Stimulated activated CD8-positive, alpha-beta memory T cell treated with anti-CD3 and anti-CD28 coated beads, Interleukin-15, amount 100 ng/mL, for 24 hours (primary cell): ENCODE measurements at regions not wholly inside any gene's neighbourhood (a gene's known extent, or its start where the extent isn't known, plus 50 kb on each side); places are given as distances from the start of the nearest gene placed in this dataset.
"Not testable (repeated sequence)": the region's sequence is repeated elsewhere in the genome, so short reads cannot be mapped to it uniquely, and the experiment has no call there.

Experiments
- DNase-seq: peaks from one replicate; pipeline ENCODE4 v3.0.0-alpha.2; 2020; ENCODE audit warnings: low read depth

GRCh38 chr13:40047322-40047771, 391.9 kb downstream of the COG6 start:
- no peak for DNase-seq

GRCh38 chr13:40048551-40048950, 393.1 kb downstream of the COG6 start:
- DNase-seq: no peak

DNA sequence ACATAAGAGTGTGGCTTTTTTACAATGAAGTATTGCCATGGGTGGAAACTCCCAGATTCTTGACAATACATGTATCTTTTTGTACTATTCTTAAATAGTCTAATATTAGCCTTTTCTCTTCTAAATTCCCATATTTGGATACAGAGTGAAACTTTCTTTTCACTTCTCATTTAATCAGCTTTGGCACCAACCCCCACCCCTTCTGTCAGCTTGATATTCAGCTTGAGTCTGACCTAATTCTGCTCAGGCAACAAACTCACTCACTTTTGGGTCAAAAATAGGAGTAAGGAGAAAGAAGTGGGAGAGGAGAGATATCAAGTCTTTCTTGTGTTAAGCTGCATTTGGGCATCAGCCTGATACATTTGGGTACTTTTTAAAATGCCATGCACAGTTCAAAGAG, 397.5 kb downstream of the COG6 start:
- no peak for DNase-seq

GRCh38 chr13:40053401-40053800, 397.9 kb downstream of the COG6 start:
- no peak for DNase-seq

DNA sequence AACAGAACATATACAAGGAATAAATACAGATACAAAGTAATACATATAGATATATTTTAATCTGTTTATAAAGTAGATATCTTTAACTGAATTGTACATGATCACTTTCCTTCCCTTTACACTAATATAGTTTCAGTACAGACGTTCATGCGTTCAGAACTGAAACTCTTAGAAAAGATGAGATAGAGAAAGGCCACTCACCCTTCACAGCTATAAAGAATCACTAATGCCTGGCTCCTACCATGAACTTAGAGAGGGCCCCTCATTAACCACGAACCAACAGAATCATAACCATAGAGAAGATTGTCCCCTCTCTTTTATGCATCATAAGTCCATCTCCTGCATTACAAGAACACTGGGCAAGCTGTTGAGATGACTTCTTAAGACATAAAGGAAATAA, 399.0 kb downstream of the COG6 start:
- not testable (repeated sequence) for DNase-seq

GRCh38 chr13:40056898-40057619, 401.6 kb downstream of the COG6 start:
- DNase-seq: no peak

DNA sequence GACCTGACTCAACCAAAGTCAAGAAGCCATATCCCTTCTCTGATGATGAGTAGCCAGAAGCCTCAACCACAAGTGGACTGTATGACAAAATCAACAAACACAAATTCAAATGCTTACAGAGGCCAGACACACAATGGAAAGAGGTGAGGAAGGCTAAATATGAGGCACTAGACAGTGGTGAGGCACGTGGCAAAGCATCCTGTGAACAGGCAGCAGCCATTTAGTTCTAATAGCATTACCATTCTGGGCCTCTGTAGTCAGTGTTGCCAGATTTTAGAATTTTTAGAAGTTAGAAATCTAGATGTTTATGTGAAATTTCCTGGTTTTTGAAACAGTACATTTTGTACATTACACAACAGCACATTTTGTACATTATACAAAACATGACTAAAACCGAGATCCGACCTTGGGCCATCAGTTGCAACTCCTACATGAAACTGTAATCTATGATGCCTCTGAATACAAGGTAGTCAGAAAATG, 403.3 kb downstream of the COG6 start:
- DNase-seq: no peak

DNA sequence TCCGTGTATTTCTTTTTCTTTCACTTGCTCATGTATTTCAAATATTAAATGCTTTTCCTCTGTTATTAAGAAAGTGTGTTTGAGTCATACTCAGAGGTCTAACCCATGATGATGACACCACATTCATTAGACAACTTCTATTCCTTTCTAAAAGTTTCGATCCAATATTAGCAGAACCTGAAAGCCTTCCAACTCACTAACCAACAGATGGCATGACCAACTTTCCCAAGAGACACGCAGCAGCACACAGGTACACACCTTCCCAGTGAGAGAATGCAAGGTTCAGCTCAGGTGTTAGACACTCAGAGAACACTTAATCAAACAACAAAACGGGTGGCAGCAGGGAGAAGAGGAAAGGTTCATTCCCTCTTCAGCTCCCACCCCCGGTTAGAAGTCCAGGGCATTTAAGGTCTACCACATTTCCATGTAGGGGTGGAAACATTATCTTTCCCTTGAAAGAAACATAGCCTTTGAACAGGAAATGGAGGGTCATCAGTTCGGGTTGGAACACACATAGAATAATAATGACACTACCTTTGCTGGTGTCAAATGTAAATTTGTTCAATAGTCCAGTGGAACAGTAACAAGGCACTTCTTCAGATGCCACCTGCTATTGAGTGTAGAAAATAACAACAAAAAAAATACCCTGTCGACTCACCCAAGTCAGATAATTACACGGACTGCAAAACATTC, 404.2 kb downstream of the COG6 start:
- DNase-seq: no peak

DNA sequence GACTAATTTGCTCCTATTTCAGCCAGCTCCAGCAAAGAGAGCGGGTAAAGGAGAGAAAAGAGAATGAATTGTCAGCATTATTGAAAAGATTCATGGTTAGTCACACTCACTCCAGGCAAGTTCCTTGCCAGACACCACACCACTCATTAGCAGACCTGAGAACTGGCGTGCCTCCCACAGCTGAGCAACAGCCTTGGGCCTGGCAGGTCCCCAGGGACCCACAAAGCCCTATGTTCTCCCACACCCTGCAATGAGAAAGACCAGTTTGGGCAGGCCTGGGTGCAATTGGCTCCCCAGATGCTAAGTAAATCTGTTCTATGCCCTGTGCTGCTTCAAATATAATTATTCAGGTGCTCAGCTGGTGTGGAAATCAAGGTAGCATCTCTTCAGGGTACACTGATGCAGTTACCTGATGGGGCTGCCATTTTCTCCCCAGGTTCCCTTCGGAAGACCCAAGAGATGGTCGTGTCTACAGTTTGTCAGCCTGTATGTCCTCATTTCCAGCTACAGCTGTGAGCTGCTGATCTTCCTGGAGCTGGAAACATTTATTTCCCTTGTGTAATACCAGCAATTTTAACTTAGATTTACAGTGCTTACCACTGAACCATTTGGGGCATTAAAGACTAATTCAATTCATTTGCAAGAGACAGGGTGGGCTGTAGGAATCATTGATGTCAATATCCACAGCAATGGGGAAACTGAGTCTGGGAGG, 405.0 kb downstream of the COG6 start:
- no peak for DNase-seq

DNA sequence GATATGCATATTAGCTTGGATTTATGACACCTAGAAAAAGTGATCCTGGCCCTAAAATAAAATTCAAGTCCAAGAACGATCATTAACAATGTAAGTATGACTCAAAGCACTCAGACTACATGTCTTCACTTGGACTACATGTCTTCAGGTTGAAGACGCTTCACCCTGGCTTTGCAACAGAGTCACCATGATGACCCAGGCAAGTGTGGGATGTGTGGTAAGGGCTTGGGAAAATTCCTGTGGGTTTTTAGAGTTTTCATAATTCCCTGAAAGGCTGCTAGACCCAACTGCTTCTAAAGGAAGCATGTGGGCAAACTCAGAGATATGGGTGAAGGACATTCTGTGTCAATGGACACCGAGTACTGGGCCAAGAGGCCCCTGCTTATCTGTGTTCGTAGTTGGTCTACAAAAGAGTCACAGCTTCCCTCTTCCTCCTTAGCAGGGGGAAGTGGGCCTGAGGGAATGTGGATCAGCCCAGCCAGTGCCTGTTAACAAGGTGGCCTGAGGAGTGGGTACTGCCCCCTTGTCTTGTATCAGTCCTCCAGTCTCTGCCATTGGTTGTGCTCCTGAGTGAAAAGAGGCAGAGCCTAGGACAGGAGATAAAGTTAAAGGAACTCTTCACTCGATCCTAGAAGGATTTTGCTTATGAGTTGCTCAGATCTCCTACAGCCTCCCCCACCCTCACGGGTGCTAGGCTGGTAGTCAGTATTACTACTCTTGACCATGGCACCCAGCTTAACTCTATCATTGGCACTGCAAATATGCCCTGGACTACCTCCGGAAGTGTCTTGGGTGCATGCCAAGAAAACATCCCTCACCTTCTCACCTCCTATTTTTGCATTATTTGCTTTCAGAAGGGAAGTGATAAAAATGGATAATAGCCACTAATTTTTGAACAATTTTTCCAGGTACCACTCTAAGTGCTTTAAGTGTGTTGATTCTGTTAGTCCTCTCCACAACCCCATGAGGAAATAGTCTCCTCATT, 406.3 kb downstream of the COG6 start:
- DNase-seq: no peak

DNA sequence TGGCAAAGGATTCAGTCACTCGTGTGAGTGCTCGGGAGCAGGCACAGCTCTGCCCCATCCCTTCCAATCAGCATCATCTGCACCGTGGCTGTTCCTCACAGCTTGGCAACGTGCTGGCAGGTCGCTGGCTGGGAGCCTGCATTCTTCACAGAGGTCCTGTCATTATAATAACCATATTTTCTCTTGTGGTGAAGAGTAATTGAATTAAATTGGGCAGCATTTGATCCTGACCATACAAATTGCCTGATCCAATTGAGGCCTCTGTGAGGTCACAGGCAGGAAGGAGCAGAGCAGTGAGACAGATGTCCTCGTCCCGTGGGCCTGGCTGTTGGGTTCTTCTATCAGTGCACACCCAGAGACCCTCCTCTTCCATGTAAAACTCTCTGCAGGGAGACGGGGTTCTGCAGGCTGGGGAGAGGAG, 407.8 kb downstream of the COG6 start:
- DNase-seq: no peak

DNA sequence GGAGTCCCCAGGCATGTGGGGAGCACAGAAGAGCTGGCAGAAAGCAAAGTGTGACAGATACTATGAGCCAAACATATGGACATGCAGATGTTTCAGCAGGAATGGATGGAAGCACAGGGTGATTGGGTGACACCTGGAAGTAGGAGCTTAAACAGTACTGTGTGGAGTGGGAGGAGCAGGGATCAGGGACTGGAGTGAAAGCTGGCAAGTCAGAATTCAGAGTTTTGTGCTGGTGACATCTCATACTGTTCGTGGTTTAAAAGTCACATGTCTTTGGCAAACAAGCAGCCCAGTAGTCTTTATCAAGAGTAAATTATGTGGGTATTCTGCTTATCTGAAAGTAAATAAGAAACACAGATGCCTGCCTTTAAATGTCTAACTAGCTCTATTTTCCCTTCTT, 408.2 kb downstream of the COG6 start:
- DNase-seq: no peak

GRCh38 chr13:40064154-40065097, 409.0 kb downstream of the COG6 start:
- no peak for DNase-seq

DNA sequence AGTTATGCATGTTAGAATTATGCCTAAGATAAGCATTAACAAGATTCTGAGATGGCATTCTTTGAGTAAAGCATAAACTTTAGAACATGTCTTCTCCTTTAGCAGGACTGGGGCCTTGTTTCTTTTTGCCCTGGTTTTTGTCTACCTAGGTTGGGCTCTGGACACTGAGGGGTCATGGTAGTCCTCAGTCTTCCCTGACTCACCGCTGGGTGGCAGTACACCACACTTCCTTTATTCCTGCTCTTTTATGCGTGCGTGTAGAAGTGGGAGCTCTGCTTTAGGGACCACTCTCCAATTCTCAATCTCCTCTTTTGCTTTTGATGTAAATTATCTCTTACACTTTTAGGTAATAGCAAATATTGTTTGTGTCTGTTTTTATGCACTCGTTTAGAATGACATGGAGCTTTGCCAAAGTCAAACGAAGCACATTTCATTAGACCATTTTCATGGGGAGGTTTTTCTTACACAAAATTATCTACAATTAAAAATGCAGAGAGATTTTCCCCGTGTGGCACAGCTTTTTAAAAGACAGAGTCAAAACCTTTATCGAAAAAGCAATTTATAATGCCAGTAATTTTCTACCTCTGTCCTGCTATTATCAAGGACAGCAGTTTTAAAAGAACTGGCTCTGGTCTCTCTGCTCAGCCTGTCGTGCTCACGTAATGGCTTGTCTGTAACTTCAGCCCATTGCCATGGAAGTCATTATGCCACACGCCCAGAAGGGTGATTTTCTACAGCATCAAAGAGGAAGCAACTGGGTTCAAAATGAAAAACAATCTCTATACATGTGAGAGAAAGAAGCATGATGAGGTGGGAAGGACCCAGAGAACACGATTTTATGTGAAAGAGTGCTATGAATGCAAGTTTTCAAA, 413.9 kb downstream of the COG6 start:
- DNase-seq: peak; percentile 28

GRCh38 chr13:40070357-40070756, 414.9 kb downstream of the COG6 start:
- DNase-seq: no peak

GRCh38 chr13:40072663-40073120, 417.2 kb downstream of the COG6 start:
- DNase-seq: no peak

- DNase-seq: no peak
Measured at GRCh38 chr13:40074338-40074737, 418.9 kb downstream of the COG6 start.

DNA sequence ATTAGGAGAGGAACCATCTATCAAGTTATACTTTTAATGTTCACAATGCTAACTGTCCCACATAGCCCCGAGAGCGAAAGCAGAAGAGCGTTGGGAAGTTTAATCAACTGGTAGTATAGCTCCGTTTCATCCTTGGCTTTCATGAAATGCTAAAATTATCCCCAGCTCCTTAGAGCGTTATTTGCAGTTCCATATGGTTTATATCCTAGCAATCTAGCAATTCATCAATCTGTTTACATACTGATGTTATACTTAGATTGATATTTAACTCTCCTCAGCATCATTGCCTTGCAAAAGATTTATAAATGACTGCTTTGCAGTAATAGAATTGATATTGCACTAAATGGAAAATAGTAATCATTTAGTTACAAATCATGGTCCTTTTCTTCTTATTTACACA, 419.8 kb downstream of the COG6 start:
- DNase-seq: no peak

- DNase-seq: no peak
Measured at GRCh38 chr13:40076765-40077362, 421.4 kb downstream of the COG6 start.
